ENCODE measurements at regions not wholly inside any gene's neighbourhood (a gene's known extent, or its start where the extent isn't known, plus 50 kb on each side); places are given as distances from the start of the nearest gene placed in this dataset.

GRCh38 chr2:22215517-22215916, 1091.7 kb downstream of the TDRD15 start:
- TF ChIP-seq, protein P1, sequence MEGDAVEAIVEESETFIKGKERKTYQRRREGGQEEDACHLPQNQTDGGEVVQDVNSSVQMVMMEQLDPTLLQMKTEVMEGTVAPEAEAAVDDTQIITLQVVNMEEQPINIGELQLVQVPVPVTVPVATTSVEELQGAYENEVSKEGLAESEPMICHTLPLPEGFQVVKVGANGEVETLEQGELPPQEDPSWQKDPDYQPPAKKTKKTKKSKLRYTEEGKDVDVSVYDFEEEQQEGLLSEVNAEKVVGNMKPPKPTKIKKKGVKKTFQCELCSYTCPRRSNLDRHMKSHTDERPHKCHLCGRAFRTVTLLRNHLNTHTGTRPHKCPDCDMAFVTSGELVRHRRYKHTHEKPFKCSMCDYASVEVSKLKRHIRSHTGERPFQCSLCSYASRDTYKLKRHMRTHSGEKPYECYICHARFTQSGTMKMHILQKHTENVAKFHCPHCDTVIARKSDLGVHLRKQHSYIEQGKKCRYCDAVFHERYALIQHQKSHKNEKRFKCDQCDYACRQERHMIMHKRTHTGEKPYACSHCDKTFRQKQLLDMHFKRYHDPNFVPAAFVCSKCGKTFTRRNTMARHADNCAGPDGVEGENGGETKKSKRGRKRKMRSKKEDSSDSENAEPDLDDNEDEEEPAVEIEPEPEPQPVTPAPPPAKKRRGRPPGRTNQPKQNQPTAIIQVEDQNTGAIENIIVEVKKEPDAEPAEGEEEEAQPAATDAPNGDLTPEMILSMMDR (conservative IDR thresholded peaks at IDR 0.05), result no peak; the same call in 1 of the 2 replicates
- TF ChIP-seq ZFX (IDR thresholded peaks at IDR 0.05), result no peak
- H3K27ac ChIP-seq, result no peak overlapping the region

GRCh38 chr2:22217881-22218280, 1094.1 kb downstream of the TDRD15 start:
- H3K27ac ChIP-seq, result no peak overlapping the region
- TF ChIP-seq ZFX (IDR thresholded peaks at IDR 0.05), result no peak
- TF ChIP-seq, protein P1 (conservative IDR thresholded peaks at IDR 0.05), result no peak

DNA sequence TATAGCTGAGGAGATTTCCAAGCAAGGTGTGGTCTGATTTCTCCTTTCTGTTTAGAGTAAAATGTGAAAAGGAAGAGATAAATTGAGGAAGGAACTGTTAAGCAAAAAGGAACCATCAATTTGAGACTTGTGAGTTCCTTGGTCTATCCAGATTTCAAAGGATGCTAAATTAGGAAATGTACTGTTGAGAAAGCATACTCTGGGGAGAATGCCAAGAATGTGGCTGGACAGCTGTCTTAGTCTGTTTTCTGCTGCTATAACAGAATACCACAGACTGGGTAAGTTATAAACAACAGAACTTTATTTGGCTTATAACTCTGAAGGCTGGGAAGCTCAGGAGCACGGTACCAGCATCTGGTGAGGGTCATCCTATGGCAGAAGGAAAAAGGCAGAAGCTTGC, 1097.2 kb downstream of the TDRD15 start:
- H3K27ac ChIP-seq, result no peak overlapping the region

GRCh38 chr2:22238967-22239366, 1115.2 kb downstream of the TDRD15 start:
- no peak overlapping the region for H3K27ac ChIP-seq
- no peak for TF ChIP-seq ZFX (IDR thresholded peaks at IDR 0.05)
- TF ChIP-seq, protein P1 (conservative IDR thresholded peaks at IDR 0.05), result no peak

More for the DNA sequence above, 1097.2 kb downstream of the TDRD15 start:
- TF ChIP-seq, protein P1 (conservative IDR thresholded peaks at IDR 0.05), result no peak
- TF ChIP-seq ZFX (IDR thresholded peaks at IDR 0.05), result no peak

- no peak overlapping the region for H3K27ac ChIP-seq
- TF ChIP-seq, protein P1 (conservative IDR thresholded peaks at IDR 0.05), result no peak
- no peak for TF ChIP-seq ZFX (IDR thresholded peaks at IDR 0.05)
Measured at GRCh38 chr2:22247466-22247865, 1123.7 kb downstream of the TDRD15 start.

DNA sequence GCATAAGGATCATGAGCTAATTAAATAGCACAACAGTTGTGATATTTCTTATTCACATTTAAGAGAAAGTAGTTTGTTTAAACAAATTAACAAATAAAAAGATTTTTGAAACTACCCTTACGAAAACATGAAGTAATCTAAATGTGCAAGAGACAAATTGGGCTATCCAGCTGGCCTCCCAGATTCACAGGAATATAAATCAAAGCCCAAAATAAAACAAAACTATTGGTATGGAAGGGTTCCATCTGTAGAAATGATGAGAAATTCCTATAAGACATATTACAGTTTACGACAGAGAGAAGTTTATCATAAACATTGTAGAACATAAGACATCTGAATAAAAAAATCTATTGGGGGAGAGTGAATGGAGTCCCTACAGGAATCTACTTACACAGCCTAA, 1125.1 kb downstream of the TDRD15 start:
- TF ChIP-seq, protein P1 (conservative IDR thresholded peaks at IDR 0.05), result no peak
- TF ChIP-seq ZFX (IDR thresholded peaks at IDR 0.05), result no peak
- H3K27ac ChIP-seq, result no peak overlapping the region

- no peak overlapping the region for H3K27ac ChIP-seq
- TF ChIP-seq, protein P1 (conservative IDR thresholded peaks at IDR 0.05), result no peak
- no peak for TF ChIP-seq ZFX (IDR thresholded peaks at IDR 0.05)
Measured at GRCh38 chr2:22253171-22253570, 1129.4 kb downstream of the TDRD15 start.

All from C4-2B (cell line).